DMS 273 (cell line): ENCODE measurements at regions not wholly inside any gene's neighbourhood (a gene's known extent, or its start where the extent isn't known, plus 50 kb on each side); places are given as distances from the start of the nearest gene placed in this dataset.

ENCODE experiments used
- DNase-seq: peaks from one replicate; lab custom pipeline; 2025; ENCODE audit not compliant: unreplicated experiment; lab: John Stamatoyannopoulos, UW

GRCh38 chr6:168837254-168838036 is 396.5 kb downstream of the SMOC2 start:
- DNase-seq = no peak

- DNase-seq = no peak
Measured at GRCh38 chr6:168835991-168836390, 395.0 kb downstream of the SMOC2 start.

GRCh38 chr6:168834801-168835200 is 393.8 kb downstream of the SMOC2 start:
- DNase-seq = no peak

DNA sequence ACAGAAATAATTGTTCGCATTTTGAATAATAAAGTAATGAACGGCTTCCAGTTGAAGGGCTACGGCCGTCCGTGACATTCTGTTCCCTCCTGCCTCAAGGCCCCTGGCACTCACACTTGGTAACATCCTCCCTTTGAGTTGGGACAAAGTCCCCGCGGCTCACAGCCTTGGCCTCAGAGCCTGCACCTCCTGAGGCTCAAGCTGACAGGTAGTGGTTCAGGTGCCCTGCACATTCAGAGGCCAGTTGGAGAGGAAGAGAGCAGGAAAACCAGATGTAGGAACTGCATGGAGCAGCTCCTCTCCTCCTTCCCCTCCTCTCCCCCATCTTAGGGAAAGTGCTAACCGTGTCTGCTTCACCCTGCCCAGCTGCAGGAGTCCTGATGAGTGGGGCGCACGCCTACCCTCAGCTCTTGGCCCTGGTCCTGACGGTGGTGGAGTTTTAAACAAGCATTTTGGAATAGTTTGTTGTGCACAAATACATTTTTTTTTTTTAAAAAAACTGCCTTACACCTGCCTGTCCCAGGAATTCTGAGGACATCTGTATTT is 393.1 kb downstream of the SMOC2 start:
- DNase-seq = no peak

DNA sequence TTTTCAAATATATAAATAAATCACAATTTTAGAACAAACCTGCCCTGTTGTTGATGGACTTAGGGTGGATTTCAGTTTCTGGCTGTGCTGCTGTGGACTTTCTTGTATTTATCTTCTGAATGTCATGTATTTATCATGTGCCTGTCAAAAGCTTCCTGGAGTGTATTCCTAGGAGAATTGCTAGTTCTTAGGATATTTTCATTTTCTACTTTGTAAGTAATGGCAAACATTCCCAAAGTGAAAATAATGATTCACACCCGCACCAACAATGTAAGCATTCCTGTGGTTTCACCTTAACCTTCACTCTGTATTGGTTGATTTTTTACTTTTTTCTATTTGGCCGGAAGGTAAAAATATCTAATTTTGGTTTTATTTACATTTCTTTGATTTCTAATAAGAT is 387.8 kb downstream of the SMOC2 start:
- no peak for DNase-seq

GRCh38 chr6:168828035-168828434 is 387.1 kb downstream of the SMOC2 start:
- DNase-seq = no peak

DNA sequence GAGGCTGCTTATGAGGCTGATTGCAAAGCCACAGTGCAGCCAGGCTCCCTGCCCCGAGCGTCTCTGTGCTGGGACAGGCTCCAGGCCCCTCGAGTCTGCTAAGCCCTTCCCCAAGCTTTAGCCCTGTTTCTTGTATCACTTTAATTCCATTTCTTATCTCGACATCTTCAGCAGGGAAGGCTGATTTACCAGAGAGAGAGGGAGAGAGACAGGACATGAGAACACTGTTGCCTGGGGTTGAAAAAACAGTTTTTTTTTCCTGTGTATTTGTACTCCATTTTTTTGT is 386.5 kb downstream of the SMOC2 start:
- DNase-seq = no peak

GRCh38 chr6:168826726-168827585 is 386.0 kb downstream of the SMOC2 start:
- no peak for DNase-seq

DNA sequence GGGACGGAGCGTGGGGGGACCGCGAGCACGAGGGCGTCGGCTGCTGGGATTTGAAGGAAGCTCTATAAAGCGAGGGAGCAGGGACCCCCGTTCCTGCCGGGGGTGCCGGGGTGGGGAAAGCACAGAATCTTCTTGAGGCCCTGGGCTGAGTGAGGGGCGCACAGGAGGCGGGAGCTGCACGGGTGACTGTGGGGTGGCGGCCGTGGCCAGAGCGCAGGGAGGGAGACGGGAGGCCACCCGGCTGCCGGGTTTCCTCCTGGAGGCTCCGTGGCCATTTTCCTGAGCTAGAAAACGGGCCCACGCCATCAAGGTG is 385.1 kb downstream of the SMOC2 start:
- DNase-seq = no peak

DNA sequence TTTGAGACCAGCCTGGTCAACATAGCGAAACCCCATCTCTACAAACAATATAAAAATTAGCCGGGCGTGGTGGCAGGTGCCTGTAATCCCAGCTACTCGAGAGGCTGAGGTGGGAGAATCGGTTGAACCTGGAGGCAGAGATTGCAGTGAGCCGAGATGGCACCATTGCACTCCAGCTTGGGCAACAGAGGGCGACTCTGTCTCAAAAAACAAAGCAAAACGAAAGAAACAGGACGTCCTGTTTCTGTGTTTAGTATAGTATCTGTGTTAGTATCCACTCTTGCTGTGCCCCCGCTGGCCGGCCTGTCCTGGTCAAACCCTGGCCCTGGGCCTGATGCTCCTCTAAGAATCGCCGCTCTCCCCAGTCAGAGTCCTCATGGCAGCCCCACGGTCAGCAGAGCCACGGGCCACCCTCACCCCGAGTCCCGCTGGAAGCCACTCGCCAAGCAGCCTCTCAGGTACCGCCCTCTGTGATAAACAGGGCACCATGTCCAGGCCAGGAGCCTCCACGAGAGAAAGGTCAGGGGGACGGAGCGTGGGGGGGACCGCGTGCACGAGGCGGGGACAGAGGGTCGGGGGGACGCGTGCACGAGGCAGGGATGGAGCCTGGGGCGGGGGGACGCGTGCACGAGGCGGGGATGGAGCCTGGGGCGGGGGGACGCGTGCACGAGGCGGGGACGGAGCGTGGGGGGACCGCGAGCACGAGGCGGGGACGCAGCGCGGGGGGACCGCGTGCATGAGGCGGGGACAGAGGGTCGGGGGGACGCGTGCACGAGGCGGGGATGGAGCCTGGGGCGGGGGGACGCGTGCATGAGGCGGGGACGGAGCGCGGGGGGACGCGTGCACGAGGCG is 384.5 kb downstream of the SMOC2 start:
- DNase-seq = no peak

DNA sequence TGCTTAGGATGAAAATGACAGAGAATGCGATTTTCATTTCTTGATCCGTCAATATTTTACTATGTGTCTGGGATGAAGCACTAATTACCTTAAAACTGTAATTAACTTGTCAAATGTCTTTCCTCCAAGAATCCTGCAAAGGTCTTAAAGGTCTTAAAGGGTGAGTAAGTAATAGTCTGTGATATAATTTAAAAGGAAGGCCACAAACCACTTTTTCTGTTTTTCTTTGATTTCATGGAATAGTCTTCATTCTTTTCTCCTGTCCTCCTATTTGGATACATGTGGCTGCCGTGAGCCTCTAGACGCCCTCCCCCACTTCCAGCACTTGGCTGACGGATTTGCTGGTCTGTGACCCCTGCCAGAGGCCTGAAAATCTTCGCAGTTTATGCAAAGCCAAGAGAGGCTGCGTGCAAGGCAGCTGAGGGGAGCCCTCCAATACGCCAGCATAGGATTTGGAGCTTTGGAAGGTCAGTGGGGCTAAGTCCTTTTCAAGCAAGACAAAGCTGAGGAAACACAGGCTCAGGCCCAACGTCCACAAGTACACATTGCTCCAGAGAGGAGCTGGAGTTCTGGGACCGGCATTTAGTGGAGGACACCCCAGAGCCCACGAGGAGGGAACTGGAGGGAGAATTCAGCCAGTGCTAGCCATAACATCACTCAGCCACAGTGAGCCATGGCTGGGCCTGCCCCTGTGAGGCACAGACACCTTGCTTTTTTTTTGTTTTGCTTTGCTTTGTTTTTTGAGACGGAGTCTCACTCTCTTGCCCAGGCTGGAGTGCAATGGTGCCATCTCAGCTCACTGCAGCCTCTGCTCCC is 382.6 kb downstream of the SMOC2 start:
- no peak for DNase-seq

DNA sequence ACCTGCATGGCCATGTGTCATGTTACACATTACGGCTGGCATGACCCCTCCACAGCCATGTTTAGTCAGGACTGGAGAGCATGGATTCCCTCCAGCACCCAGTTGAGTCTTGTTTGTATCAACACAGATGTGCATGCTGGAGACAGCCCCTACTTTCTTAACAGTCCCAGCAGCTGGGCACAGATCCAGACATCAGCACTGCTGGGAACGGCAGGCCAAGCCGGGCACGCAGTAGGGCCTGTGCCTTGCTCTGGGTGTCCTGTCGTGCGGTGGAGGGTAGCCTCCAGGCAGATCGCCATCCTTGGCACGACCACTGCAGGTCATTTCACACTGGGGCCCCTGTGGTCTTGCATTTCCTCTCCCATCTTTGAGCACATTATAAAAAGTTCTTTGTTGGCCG is 381.4 kb downstream of the SMOC2 start:
- no peak for DNase-seq

DNA sequence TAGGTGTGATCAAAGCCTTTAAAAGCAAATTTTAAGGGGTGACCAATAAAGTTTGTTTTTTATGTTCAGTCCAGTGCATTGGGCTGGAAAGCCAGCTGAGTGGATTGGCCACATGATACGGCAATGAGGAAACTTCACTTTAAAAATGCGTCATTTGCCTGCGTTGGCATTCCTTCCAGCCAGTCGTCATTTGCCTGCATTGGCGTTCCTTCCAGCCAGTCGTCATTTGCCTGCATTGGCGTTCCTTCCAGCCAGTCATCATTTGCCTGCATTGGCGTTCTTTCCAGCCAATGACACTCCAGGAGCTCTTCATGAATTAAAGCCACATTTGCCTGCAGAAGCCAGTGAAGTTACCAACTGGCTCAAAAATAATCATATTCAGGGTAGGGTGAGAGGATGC is 378.6 kb downstream of the SMOC2 start:
- DNase-seq = no peak

DNA sequence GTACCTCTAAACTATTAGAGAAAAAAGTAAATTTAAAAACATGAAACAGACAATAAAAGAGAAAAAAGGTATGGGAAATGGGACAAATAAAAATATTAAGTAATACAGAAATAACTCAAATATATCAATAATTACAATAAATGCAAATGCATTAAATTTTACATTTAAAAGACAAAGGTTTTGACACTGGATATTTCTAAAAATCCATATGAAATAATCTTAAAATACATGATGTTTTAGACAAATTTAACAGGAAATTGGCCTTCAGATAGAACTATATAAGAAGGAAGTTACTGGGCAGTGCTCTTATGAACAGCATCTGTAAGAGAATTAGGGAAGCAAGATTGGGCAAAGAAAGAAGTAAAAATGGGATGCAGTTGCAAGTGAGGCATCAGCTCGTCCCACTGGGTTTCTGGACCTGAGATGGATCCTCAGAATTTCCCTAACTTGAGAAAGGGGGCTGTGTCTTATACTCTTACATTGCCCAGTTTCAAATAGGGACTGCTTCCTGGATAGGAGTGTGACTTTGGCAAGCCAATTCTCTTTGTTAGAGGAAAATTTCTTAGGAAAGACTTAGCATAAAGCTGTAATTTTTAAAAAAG is 376.7 kb downstream of the SMOC2 start:
- no peak for DNase-seq

- DNase-seq = peak; percentile 9
Measured at GRCh38 chr6:168815229-168815628, 374.2 kb downstream of the SMOC2 start.

DNA sequence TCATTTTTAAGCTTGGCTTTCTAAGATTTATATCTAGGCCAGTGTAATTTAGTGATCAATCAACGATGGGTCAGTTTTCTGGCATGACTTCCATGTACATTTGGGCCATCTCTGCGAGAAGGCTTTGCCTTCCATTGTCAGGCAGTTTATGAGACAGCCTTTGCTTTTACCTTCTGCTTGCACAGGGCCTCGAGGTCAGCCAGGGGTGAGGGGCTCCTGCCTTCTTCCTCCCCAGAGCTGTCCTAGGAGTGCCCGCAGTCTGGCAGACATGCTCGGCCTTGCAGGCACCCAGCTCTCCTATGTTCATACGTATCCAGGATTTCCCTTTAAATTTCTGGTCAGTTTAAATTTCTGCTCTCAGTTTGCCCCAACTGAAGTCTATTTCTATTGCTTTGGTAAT is 367.2 kb downstream of the SMOC2 start:
- DNase-seq = no peak

- no peak for DNase-seq
Measured at GRCh38 chr6:168804331-168804730, 363.3 kb downstream of the SMOC2 start.

- no peak for DNase-seq
Measured at GRCh38 chr6:168803874-168804273, 362.9 kb downstream of the SMOC2 start.

DNA sequence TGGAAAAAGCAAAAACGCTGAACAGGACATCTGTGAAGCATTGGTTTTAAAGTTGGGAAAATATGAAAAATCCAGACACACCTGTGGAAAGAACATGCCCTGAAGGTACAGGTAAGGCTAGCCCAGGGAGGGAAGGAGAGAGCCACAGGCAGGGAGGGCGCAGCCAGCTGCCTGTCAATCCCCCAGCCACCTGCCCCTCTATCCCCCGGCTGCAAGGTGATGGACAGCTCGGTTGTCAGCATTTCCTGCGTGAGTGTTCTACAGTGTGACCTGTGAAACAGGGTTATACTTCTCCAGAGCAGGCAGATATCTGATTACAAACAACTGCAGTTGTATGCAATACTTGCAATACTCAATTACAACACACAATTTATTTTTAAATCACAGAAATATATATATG is 358.1 kb downstream of the SMOC2 start:
- DNase-seq = no peak

GRCh38 chr6:168796106-168796505 is 355.1 kb downstream of the SMOC2 start:
- DNase-seq = no peak
